ENCODE measurements at regions not wholly inside any gene's neighbourhood (a gene's known extent, or its start where the extent isn't known, plus 50 kb on each side); places are given as distances from the start of the nearest gene placed in this dataset.

- Histone ChIP-seq H3K79me2 (ENCODE audit: control insufficient read depth, insufficient read depth, low read length) (no peaks in the 10 kb centered on the region), H3K27me3 (ENCODE audit: control insufficient read depth in 2 of 2, insufficient read depth in 2 of 2, low read length in 2 of 2) (no peaks in the 10 kb centered on the region), H3K4me2 (ENCODE audit: insufficient read depth, low read length) (no peak overlapping the region), H3K36me3 (ENCODE audit: control insufficient read depth, insufficient read depth, low read length) (no peaks in the 10 kb centered on the region), H4K20me1 (replicated peaks; ENCODE audit: control insufficient read depth, insufficient read depth, low read length) (no peaks in the 10 kb centered on the region), H3K4me3 (no peak overlapping the region), H3K9ac (ENCODE audit: insufficient read depth in 1 of 2, low read depth in 2 of 2, low read length in 2 of 2) (no peak overlapping the region), H3K4me1 (replicated peaks in 1 of 2; ENCODE audit: control insufficient read depth in 2 of 2, insufficient read depth in 2 of 2, low read length in 2 of 2) (no peaks in the 10 kb centered on the region), H3K9me1 (ENCODE audit: control insufficient read depth, insufficient read depth, low read length) (no peaks in the 10 kb centered on the region), H3K9me3 (replicated peaks; ENCODE audit: control insufficient read depth, insufficient read depth, low read depth, low read length) (no peaks in the 10 kb centered on the region; the same call in 1 of the 2 replicates), H3K27ac (ENCODE audit: extremely low read depth, low read depth, low read length) (no peak overlapping the region), H2AFZ (ENCODE audit: low read depth, low read length) (no peak overlapping the region)
- no peak for FAIRE-seq
- intact Hi-C loops (cut with micrococcal nuclease) (no loop called here), in situ Hi-C loops (cut with MboI) (no loop called here)
- no peak for ATAC-seq
- ChIA-PET CTCF (ENCODE audit: low intra/inter-chr PET ratio) (no interaction called here), POLR2A (no interaction called here)
- no TSS peak for BruUV-seq (replicated peaks)
- WGBS (ENCODE audit: insufficient coverage, low coverage, missing lambda C conversion rate) = 3% methylated on average over 3 of the region's 3 CpGs
- DNase-seq (ENCODE audit: extremely low read depth in 1 of 4, low spot score in 3 of 4) = no peak
- TF ChIP-seq ZNF184 (CRISPR knock-in tag; IDR thresholded peaks at IDR 0.05) (peak; percentile 63; the same call in 1 of the 2 replicates), STAG1 (CRISPR knock-in tag; IDR thresholded peaks at IDR 0.05; ENCODE audit: borderline replicate concordance) (no peak), IRF9 (tag; IDR thresholded peaks at IDR 0.05) (no peak), ZNF121 (CRISPR knock-in tag; conservative IDR thresholded peaks at IDR 0.05) (0 out of 2 replicates have a peak, but pooled peaks have one; percentile 10), ZNF639 (CRISPR knock-in tag; conservative IDR thresholded peaks at IDR 0.05 in 1 of 2, IDR thresholded peaks at IDR 0.05 in 1 of 2) (0 out of 4 replicates have a peak, but pooled peaks of 1 of the 2 experiments have one; percentile 53), ATF6 (CRISPR knock-in tag; IDR thresholded peaks at IDR 0.05) (0 out of 2 replicates have a peak, but pooled peaks have one; percentile 45)
These were observed 1211.9 kb upstream of the MIR17HG start for GRCh38 chr13:90135558-90135957.

Data from K562 (cell line).